AG08395 (cell line): ENCODE measurements at regions not wholly inside any gene's neighbourhood (a gene's known extent, or its start where the extent isn't known, plus 50 kb on each side); places are given as distances from the start of the nearest gene placed in this dataset.
"Not testable (repeated sequence)": the region's sequence is repeated elsewhere in the genome, so short reads cannot be mapped to it uniquely, and the experiment has no call there.

ENCODE experiments used
- DNase-seq: peaks from one replicate; pipeline ENCODE4 v3.0.0; 2012; ENCODE audit warnings: mixed read lengths, low spot score

GRCh38 chr3:147672035-147672434 is 262.9 kb downstream of the ZIC1 start:
- no peak for DNase-seq

GRCh38 chr3:147672436-147672835 is 263.3 kb downstream of the ZIC1 start:
- DNase-seq, result no peak

GRCh38 chr3:147675761-147676160 is 266.6 kb downstream of the ZIC1 start:
- no peak for DNase-seq

GRCh38 chr3:147680837-147681483 is 271.8 kb downstream of the ZIC1 start:
- DNase-seq, result no peak

GRCh38 chr3:147688868-147689267 is 279.7 kb downstream of the ZIC1 start:
- no peak for DNase-seq

GRCh38 chr3:147699175-147699838 is 290.1 kb downstream of the ZIC1 start:
- peak; percentile 26 for DNase-seq

- no peak for DNase-seq
Observed at GRCh38 chr3:147701195-147701594, 292.0 kb downstream of the ZIC1 start.

GRCh38 chr3:147702509-147702908 is 293.3 kb downstream of the ZIC1 start:
- no peak for DNase-seq

- no peak for DNase-seq
Observed at GRCh38 chr3:147705651-147706051, 296.5 kb downstream of the ZIC1 start.

- DNase-seq, result not testable (repeated sequence)
Observed at GRCh38 chr3:147710753-147711152, 301.6 kb downstream of the ZIC1 start.

- no peak for DNase-seq
Observed at GRCh38 chr3:147712357-147712756, 303.2 kb downstream of the ZIC1 start.

- DNase-seq, result not testable (repeated sequence)
Observed at GRCh38 chr3:147712758-147713157, 303.6 kb downstream of the ZIC1 start.

- DNase-seq, result no peak
Observed at GRCh38 chr3:147713234-147714133, 304.3 kb downstream of the ZIC1 start.

- no peak for DNase-seq
Observed at GRCh38 chr3:147729641-147730040, 320.5 kb downstream of the ZIC1 start.

GRCh38 chr3:147730284-147730683 is 321.1 kb downstream of the ZIC1 start:
- DNase-seq, result no peak

GRCh38 chr3:147733217-147733616 is 324.1 kb downstream of the ZIC1 start:
- DNase-seq, result no peak

- no peak for DNase-seq
Observed at GRCh38 chr3:147735616-147736015, 326.5 kb downstream of the ZIC1 start.

- no peak for DNase-seq
Observed at GRCh38 chr3:147736226-147736625, 327.1 kb downstream of the ZIC1 start.

- DNase-seq, result no peak
Observed at GRCh38 chr3:147737376-147737775, 328.2 kb downstream of the ZIC1 start.

- no peak for DNase-seq
Observed at GRCh38 chr3:147740928-147741327, 331.8 kb downstream of the ZIC1 start.

- no peak for DNase-seq
Observed at GRCh38 chr3:147744967-147745366, 335.8 kb downstream of the ZIC1 start.

- DNase-seq, result no peak
Observed at GRCh38 chr3:147755310-147755709, 346.1 kb downstream of the ZIC1 start.

- DNase-seq, result no peak
Observed at GRCh38 chr3:147756476-147756875, 347.3 kb downstream of the ZIC1 start.
